ENCODE measurements at regions not wholly inside any gene's neighbourhood (a gene's known extent, or its start where the extent isn't known, plus 50 kb on each side); places are given as distances from the start of the nearest gene placed in this dataset.

- no peak for TF ChIP-seq CTCF (IDR thresholded peaks at IDR 0.05)
- DNase-seq (ENCODE audit: low spot score): no peak
- Histone ChIP-seq H3K27ac (no peak overlapping the region), H3K4me3 (no peak overlapping the region)
These were observed 128.0 kb upstream of the MSX2 start for GRCh38 chr5:174596429-174596828.

- Histone ChIP-seq H3K4me3 (no peak overlapping the region), H3K27ac (no peak overlapping the region)
- no peak for TF ChIP-seq CTCF (IDR thresholded peaks at IDR 0.05)
- DNase-seq (ENCODE audit: low spot score): no peak
These were observed 124.4 kb upstream of the MSX2 start for GRCh38 chr5:174599992-174600391.

GRCh38 chr5:174601946-174602345 is 122.4 kb upstream of the MSX2 start:
- no peak overlapping the region for H3K4me3 ChIP-seq
- DNase-seq (ENCODE audit: low spot score): no peak
- no peak for TF ChIP-seq CTCF (IDR thresholded peaks at IDR 0.05)
- no peak overlapping the region for H3K27ac ChIP-seq

- no peak overlapping the region for H3K27ac ChIP-seq
- no peak for DNase-seq (ENCODE audit: low spot score)
- no peak for TF ChIP-seq CTCF (IDR thresholded peaks at IDR 0.05)
These were observed 118.2 kb upstream of the MSX2 start for GRCh38 chr5:174606153-174606552.

GRCh38 chr5:174606646-174607045 is 117.7 kb upstream of the MSX2 start:
- no peak overlapping the region for H3K27ac ChIP-seq
- no peak for DNase-seq (ENCODE audit: low spot score)
- no peak overlapping the region for H3K4me3 ChIP-seq
- TF ChIP-seq CTCF (IDR thresholded peaks at IDR 0.05): no peak

More at GRCh38 chr5:174606153-174606552, 118.2 kb upstream of the MSX2 start:
- H3K4me3 ChIP-seq: no peak overlapping the region

- no peak for TF ChIP-seq CTCF (IDR thresholded peaks at IDR 0.05)
- no peak overlapping the region for H3K27ac ChIP-seq
- no peak overlapping the region for H3K4me3 ChIP-seq
- no peak for DNase-seq (ENCODE audit: low spot score)
These were observed 117.2 kb upstream of the MSX2 start for GRCh38 chr5:174607205-174607604.

- no peak overlapping the region for H3K27ac ChIP-seq
These were observed 116.5 kb upstream of the MSX2 start for GRCh38 chr5:174607916-174608315.

More at GRCh38 chr5:174607916-174608315, 116.5 kb upstream of the MSX2 start:
- no peak for DNase-seq (ENCODE audit: low spot score)
- H3K4me3 ChIP-seq: no peak overlapping the region
- no peak for TF ChIP-seq CTCF (IDR thresholded peaks at IDR 0.05)

Measured in coronary artery (tissue), 2 donors.